A549 (cell line): ENCODE measurements at regions not wholly inside any gene's neighbourhood (a gene's known extent, or its start where the extent isn't known, plus 50 kb on each side); places are given as distances from the start of the nearest gene placed in this dataset.

ENCODE experiments used
- ATAC-seq, 2 experiments: fragments of 200-7000 bp in 1 of 2; fragments of >200 bp in 1 of 2; cut with Nextera tagmentation in 1 of 2; cut with Tn5 transposase in 1 of 2; 3 replicates each; pipeline versions ENCODE4 v1.8.0 to v1.9.1; 2018 to 2020; ENCODE audit warnings: mild to moderate bottlenecking in 1 of 2, moderate library complexity in 1 of 2
- CTCF ChIA-PET: fragments of 300-600 bp; sonication (Branson Sonifier 250); formaldehyde crosslinking; extraction: SDS; loops from one replicate; lab custom pipeline; 2021; ENCODE audit warnings: antibody characterized with exemption, inconsistent platforms; lab: Yijun Ruan, JAX
- POLR2A ChIA-PET: fragments of 350-600 bp; formaldehyde crosslinking; extraction: SDS; loops from one replicate; lab custom pipeline; 2021; ENCODE audit warnings: antibody characterized with exemption, inconsistent platforms; lab: Yijun Ruan, JAX
- DNase-seq, 2 experiments: peaks; one replicate each; pipeline versions ENCODE4 v3.0.0 to v3.0.0-alpha.2; 2011 to 2016; ENCODE audit warnings: low read depth in 1 of 2, low spot score in 1 of 2
- FAIRE-seq: peaks from 2 replicates; lab custom pipeline; 2011; peaks lifted over from hg19 to GRCh38; lab: Jason Lieb, UNC
- H3K27ac ChIP-seq, 2 experiments: fragments of >200 bp; sonication (Bioruptor Twin); formaldehyde crosslinking; 3 replicates each; pipeline ENCODE4 v1.5.1; 2016 to 2017
- H3K4me1 ChIP-seq: fragments of >200 bp; sonication (Bioruptor Twin); formaldehyde crosslinking; 3 replicates; pipeline ENCODE4 v1.6.1; 2016
- H3K4me2 ChIP-seq: fragments of >200 bp; sonication (Bioruptor Twin); formaldehyde crosslinking; 3 replicates; pipeline ENCODE4 v1.6.1; 2016
- H3K4me3 ChIP-seq: fragments of >200 bp; sonication (Bioruptor Twin); formaldehyde crosslinking; 3 replicates; pipeline ENCODE4 v1.5.1; 2016
- H3K9me3 ChIP-seq: fragments of >200 bp; sonication (Bioruptor Twin); formaldehyde crosslinking; 3 replicates; pipeline ENCODE4 v1.6.1; 2016
- BHLHE40 ChIP-seq: IDR thresholded peaks from 2 replicates; pipeline ENCODE4 v1.6.1; 2012; ENCODE audit warnings: low read depth, low read length, inconsistent platforms
- CEBPB ChIP-seq, 2 experiments: fragments of >200 bp in 1 of 2; sonication (Bioruptor Twin) in 1 of 2; formaldehyde crosslinking in 1 of 2; IDR thresholded peaks; 2 replicates each; pipeline ENCODE4 v1.6.1; 2012 to 2016
- CHD4 ChIP-seq: fragments of 200-600 bp; sonication (generic); IDR thresholded peaks from 2 replicates; pipeline ENCODE4 v1.6.1; 2016; ENCODE audit warnings: antibody characterized with exemption, mild to moderate bottlenecking, borderline replicate concordance
- EHMT2 ChIP-seq: fragments of 200-600 bp; sonication (generic); IDR thresholded peaks from 2 replicates; pipeline ENCODE4 v1.6.1; 2016; ENCODE audit warnings: antibody characterized with exemption, low read depth, mild to moderate bottlenecking, moderate library complexity
- FOXS1 ChIP-seq: fragments of 250-450 bp; sonication (Bioruptor Pico); IDR thresholded peaks from 2 replicates; pipeline ENCODE4 v1.5.0; 2020; ENCODE audit warnings: mild to moderate bottlenecking, moderate library complexity
- HOXB13 ChIP-seq: fragments of 250-450 bp; sonication (Bioruptor Pico); IDR thresholded peaks from 2 replicates; pipeline ENCODE4 v1.5.0; 2020; ENCODE audit warnings: low read depth, mild to moderate bottlenecking, moderate library complexity
- KDM5A ChIP-seq: fragments of 200-600 bp; sonication (generic); IDR thresholded peaks from 2 replicates; pipeline ENCODE4 v1.6.1; 2016; ENCODE audit warnings: antibody characterized with exemption, mild to moderate bottlenecking
- MAZ ChIP-seq: fragments of 150-350 bp; IDR thresholded peaks from 2 replicates; pipeline ENCODE4 v1.6.1; 2014; ENCODE audit warnings: antibody characterized with exemption, low read depth, low read length, borderline replicate concordance
- PHF8 ChIP-seq: fragments of 200-600 bp; sonication (generic); IDR thresholded peaks from 2 replicates; pipeline ENCODE4 v1.6.1; 2016; ENCODE audit warnings: low read depth, mild to moderate bottlenecking, antibody characterized with exemption, moderate library complexity, borderline replicate concordance
- POLR2A ChIP-seq: IDR thresholded peaks from 2 replicates; pipeline ENCODE4 v1.6.1; 2012; ENCODE audit warnings: mild to moderate bottlenecking, low read length
- RARB ChIP-seq: fragments of 250-450 bp; sonication (Bioruptor Pico); IDR thresholded peaks from 2 replicates; pipeline ENCODE4 v1.8.0; 2021; ENCODE audit warnings: mild to moderate bottlenecking, moderate library complexity
- RNF2 ChIP-seq: fragments of 200-600 bp; sonication (generic); IDR thresholded peaks from 2 replicates; pipeline ENCODE4 v1.6.1; 2016; ENCODE audit warnings: low read depth, mild to moderate bottlenecking, antibody characterized with exemption, moderate library complexity, borderline replicate concordance
- SREBF2 ChIP-seq: fragments of 450-650 bp; IDR thresholded peaks from 2 replicates; pipeline ENCODE4 v1.6.1; 2014; ENCODE audit warnings: mild to moderate bottlenecking, moderate library complexity
- TFCP2L1 ChIP-seq: fragments of 250-450 bp; sonication (Bioruptor Pico); IDR thresholded peaks from 2 replicates; pipeline ENCODE4 v1.5.0; 2021; ENCODE audit warnings: mild to moderate bottlenecking
- TP53 ChIP-seq: fragments of 250-450 bp; sonication (Bioruptor Pico); IDR thresholded peaks from 2 replicates; pipeline ENCODE4 v1.5.0; 2021; ENCODE audit warnings: mild to moderate bottlenecking, moderate library complexity
- ZNF302 ChIP-seq: fragments of 250-450 bp; sonication (Bioruptor Pico); IDR thresholded peaks from 2 replicates; pipeline ENCODE4 v1.9.0; 2021; ENCODE audit warnings: inconsistent platforms, mild to moderate bottlenecking, moderate library complexity
- WGBS: methylation state at CpG from one replicate; pipeline ENCODE4 v1.1.6; 2017; ENCODE audit errors: missing lambda C conversion rate; 5-methylcytosine and 5-hydroxymethylcytosine counted together
- TF ChIP-seq, protein P1 (sequence below): fragments of >200 bp; sonication (Bioruptor Twin); formaldehyde crosslinking; IDR thresholded peaks from 3 replicates; pipeline ENCODE4 v1.6.1; 2016
- TF ChIP-seq, protein P2 (sequence below): fragments of 200-600 bp; sonication (generic); IDR thresholded peaks from 2 replicates; pipeline ENCODE4 v1.6.1; 2016; ENCODE audit warnings: antibody characterized with exemption, mild to moderate bottlenecking, moderate library complexity
- TF ChIP-seq, protein P3 (sequence below): IDR thresholded peaks from 2 replicates; pipeline ENCODE4 v1.6.1; 2012
- TF ChIP-seq, protein P4 (sequence below): fragments of >200 bp; sonication (Bioruptor Twin); formaldehyde crosslinking; IDR thresholded peaks from 3 replicates; pipeline ENCODE4 v1.5.1; 2016

DNA sequence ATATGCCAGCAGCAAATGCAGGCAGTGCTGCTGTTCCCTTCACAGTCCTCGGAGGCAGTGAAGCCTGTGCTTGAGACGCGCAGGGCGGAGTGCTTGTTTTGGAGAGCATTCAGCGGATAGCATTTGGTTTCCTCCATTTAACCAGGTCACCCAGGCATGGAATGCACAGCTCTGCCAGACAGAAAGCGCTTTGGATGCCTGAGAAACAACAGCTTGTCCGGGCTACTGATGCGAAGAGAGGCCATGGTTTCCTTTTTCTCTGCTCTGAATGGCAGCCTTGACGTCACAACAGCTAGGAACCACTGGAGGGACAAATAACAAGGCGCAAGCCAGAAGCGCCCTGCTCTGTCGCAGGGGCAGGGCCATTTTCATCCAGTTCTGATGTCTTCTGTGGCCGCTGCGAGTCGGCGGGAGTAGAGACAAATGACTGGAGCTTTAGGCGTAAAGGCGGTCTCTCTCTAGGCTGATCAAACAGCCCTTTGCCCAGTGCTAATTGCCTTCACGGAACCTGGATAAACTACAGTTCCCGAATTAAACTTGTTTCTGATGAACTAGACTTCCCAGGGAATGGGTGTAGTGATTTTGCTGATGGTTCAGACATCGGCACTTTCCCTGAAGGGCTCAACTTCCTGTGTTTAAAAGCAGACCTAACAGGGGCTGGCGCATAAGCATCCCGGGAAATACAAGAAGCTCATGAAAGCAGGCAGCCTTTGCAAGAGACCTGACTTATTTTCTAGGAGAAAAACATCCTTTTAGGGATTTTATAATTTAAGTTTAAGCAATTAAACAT, 187.6 kb upstream of the KLF14 start:
- ATAC-seq (peak; percentile 20 to 27; a peak in 4 of 6 replicates), FAIRE-seq (no peak)
- 41% methylated on average over 23 of the region's 23 CpGs for WGBS
- Histone ChIP-seq H3K4me1 (peaks cover 100% of the 10 kb centered on the region), H3K9me3 (no peaks in the 10 kb centered on the region)
- TF ChIP-seq TFCP2L1 (CRISPR knock-in tag): 0 out of 2 replicates have a peak, but pooled peaks have one; percentile 19
- no peak for TF ChIP-seq ZNF302 (CRISPR knock-in tag)
- TF ChIP-seq, all 56 proteins: peak for 1
- POLR2A ChIA-PET: interaction anchor here (0.8 to 1.7 kb wide), 3 partner anchors 9 to 24 kb away, joined by 3 to 24 read pairs (median 3); no protein-coding TSS in a partner anchor
- Histone ChIP-seq H3K27ac (peak overlapping the region; percentile 85 to 89), H3K4me3 (peak overlapping the region; percentile 3; the same call in 1 of the 3 replicates), H3K4me2 (peak overlapping the region; percentile 96)
- no peak for DNase-seq
- CTCF ChIA-PET: interaction anchor here (0.9 to 4.7 kb wide), 10 partner anchors 10 to 86 kb away, joined by 3 to 45 read pairs (median 6); no protein-coding TSS in a partner anchor

DNA sequence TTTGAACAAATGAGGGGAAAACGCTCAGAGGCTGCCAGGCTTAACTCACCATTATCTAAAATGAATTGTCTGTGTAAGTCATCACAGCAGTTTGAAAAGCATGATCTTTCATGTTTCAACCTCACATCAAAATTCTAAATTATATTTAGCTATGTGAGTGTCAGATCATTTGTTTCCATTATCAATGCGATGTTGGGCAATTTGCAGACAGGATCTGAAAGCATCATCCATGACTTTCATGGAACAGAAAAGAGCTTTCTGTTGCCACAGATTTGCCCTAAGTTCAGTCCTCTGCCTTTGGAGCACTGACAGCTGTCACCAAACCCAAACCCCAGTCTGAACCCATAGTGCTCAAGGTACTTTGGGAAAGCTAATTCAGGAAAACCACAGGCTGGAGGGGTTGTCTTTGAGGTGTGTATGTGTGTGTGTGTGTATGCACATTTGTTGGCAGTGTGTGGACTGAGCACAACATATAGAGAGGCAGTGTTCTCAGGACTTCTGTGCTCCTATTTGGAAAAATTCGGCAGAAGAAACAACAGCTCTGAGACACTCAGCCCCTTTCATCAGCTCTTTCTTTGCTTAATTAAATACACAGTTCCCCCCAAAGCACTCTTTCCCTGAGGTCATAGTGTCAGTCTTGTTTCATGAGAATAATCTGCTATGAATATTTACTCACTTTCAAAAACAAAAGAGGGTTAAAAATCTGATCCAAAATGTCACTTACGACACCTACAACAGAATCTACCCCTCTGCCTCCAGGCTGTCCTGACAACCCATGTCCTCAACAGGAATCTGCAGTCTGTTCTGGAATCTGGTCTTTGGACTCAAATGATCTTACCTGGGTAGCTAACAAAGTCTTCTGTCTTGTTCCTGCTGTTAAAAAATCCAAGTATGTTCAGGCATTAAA, 188.5 kb upstream of the KLF14 start:
- no peak for FAIRE-seq
- peak overlapping the region; percentile 96 for H3K4me2 ChIP-seq
- POLR2A ChIA-PET: interaction anchor here (0.7 to 1.7 kb wide), 5 partner anchors 10 to 29 kb away, joined by 3 to 24 read pairs (median 3); no protein-coding TSS in a partner anchor
- no peaks in the 10 kb centered on the region for H3K9me3 ChIP-seq
- TF ChIP-seq EHMT2: no peak
- TF ChIP-seq FOXS1 (CRISPR knock-in tag): no peak
- no peak for TF ChIP-seq HOXB13 (CRISPR knock-in tag)
- TF ChIP-seq CHD4: no peak
- no peak for TF ChIP-seq BHLHE40
- TF ChIP-seq RARB (CRISPR knock-in tag): no peak
- no peak for TF ChIP-seq RNF2
- TF ChIP-seq, protein P1, sequence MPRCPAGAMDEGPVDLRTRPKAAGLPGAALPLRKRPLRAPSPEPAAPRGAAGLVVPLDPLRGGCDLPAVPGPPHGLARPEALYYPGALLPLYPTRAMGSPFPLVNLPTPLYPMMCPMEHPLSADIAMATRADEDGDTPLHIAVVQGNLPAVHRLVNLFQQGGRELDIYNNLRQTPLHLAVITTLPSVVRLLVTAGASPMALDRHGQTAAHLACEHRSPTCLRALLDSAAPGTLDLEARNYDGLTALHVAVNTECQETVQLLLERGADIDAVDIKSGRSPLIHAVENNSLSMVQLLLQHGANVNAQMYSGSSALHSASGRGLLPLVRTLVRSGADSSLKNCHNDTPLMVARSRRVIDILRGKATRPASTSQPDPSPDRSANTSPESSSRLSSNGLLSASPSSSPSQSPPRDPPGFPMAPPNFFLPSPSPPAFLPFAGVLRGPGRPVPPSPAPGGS: no peak
- TF ChIP-seq, protein P2, sequence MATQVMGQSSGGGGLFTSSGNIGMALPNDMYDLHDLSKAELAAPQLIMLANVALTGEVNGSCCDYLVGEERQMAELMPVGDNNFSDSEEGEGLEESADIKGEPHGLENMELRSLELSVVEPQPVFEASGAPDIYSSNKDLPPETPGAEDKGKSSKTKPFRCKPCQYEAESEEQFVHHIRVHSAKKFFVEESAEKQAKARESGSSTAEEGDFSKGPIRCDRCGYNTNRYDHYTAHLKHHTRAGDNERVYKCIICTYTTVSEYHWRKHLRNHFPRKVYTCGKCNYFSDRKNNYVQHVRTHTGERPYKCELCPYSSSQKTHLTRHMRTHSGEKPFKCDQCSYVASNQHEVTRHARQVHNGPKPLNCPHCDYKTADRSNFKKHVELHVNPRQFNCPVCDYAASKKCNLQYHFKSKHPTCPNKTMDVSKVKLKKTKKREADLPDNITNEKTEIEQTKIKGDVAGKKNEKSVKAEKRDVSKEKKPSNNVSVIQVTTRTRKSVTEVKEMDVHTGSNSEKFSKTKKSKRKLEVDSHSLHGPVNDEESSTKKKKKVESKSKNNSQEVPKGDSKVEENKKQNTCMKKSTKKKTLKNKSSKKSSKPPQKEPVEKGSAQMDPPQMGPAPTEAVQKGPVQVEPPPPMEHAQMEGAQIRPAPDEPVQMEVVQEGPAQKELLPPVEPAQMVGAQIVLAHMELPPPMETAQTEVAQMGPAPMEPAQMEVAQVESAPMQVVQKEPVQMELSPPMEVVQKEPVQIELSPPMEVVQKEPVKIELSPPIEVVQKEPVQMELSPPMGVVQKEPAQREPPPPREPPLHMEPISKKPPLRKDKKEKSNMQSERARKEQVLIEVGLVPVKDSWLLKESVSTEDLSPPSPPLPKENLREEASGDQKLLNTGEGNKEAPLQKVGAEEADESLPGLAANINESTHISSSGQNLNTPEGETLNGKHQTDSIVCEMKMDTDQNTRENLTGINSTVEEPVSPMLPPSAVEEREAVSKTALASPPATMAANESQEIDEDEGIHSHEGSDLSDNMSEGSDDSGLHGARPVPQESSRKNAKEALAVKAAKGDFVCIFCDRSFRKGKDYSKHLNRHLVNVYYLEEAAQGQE: no peak
- TF ChIP-seq TP53 (CRISPR knock-in tag): no peak
- TF ChIP-seq MAZ: no peak
- TF ChIP-seq KDM5A: no peak
- TF ChIP-seq SREBF2: no peak
- TF ChIP-seq PHF8: no peak
- no peak for TF ChIP-seq ZNF302 (CRISPR knock-in tag)
- TF ChIP-seq POLR2A: no peak
- TF ChIP-seq, protein P3, sequence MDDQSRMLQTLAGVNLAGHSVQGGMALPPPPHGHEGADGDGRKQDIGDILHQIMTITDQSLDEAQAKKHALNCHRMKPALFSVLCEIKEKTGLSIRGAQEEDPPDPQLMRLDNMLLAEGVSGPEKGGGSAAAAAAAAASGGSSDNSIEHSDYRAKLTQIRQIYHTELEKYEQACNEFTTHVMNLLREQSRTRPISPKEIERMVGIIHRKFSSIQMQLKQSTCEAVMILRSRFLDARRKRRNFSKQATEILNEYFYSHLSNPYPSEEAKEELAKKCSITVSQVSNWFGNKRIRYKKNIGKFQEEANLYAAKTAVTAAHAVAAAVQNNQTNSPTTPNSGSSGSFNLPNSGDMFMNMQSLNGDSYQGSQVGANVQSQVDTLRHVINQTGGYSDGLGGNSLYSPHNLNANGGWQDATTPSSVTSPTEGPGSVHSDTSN: no peak
- TF ChIP-seq, protein P4, sequence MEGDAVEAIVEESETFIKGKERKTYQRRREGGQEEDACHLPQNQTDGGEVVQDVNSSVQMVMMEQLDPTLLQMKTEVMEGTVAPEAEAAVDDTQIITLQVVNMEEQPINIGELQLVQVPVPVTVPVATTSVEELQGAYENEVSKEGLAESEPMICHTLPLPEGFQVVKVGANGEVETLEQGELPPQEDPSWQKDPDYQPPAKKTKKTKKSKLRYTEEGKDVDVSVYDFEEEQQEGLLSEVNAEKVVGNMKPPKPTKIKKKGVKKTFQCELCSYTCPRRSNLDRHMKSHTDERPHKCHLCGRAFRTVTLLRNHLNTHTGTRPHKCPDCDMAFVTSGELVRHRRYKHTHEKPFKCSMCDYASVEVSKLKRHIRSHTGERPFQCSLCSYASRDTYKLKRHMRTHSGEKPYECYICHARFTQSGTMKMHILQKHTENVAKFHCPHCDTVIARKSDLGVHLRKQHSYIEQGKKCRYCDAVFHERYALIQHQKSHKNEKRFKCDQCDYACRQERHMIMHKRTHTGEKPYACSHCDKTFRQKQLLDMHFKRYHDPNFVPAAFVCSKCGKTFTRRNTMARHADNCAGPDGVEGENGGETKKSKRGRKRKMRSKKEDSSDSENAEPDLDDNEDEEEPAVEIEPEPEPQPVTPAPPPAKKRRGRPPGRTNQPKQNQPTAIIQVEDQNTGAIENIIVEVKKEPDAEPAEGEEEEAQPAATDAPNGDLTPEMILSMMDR: no peak
- no peak; a peak in 1 of 4 replicates for TF ChIP-seq CEBPB (IDR thresholded peaks at IDR 0.05)
- WGBS: 23% methylated on average over 4 of the region's 4 CpGs
- H3K27ac ChIP-seq: peak overlapping the region; percentile 85 to 89
- peak overlapping the region; percentile 3; the same call in 1 of the 3 replicates for H3K4me3 ChIP-seq
- peaks cover 100% of the 10 kb centered on the region for H3K4me1 ChIP-seq
- CTCF ChIA-PET: interaction anchor here (0.9 to 4.7 kb wide), 12 partner anchors 10 to 85 kb away, joined by 3 to 45 read pairs (median 4); no protein-coding TSS in a partner anchor
- ATAC-seq: no peak
- DNase-seq: no peak
